ENCODE measurements at regions not wholly inside any gene's neighbourhood (a gene's known extent, or its start where the extent isn't known, plus 50 kb on each side); places are given as distances from the start of the nearest gene placed in this dataset.
"Not testable (repeated sequence)": the region's sequence is repeated elsewhere in the genome, so short reads cannot be mapped to it uniquely, and the experiment has no call there.

DNA sequence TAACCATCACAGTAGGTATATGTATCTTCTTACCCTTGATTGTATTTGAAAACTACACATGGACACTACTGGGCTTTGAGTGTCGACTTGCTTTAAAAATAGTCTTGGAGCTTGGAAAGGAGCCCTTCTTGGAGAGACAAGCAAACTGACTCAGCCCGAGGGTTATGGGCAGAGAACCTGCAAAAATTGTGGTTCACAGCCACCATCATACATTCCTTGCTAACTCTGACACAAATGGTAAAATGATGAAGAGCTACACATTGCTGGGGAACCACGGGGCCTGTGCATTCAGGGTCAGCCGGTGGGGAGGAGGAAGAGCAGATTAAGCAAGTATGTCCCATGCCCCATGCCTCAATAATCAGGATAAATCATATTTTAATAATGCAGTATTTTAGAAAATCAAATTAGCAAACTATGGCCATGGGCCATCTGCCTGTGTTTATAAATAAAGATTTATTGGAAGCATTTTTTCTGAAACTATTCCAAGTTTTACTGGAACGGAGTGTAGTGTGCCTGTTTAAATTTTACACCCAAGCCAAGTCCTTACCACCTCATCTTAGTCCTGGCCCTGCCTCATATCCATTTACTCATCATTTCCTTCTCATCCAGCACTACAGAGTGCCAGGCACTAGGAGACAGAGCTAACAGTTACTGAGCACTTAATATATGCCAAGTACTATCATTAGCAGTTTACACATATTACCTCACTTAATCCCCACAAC is 195.7 kb downstream of the PALM2AKAP2 start:
- DNase-seq (ENCODE audit: low read depth), result no peak

DNA sequence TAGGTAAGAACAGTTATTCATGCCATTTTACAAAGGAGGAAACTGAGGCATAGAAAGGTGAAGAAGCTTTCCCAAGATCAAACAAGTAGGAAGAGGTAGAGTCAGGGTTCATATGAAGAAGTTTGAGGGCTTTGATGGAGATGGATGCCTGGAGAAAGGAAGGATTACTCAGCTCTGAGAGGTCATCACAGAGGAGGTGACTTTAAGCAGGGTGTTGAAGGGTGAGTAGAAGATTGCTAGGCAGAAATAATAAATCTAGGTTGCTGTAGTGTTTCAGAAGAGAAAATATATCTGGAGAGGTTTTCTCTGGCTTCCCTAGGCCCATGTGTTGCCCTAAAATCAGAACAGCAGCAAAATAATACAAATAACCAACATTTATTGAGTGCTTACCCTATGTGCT is 196.3 kb downstream of the PALM2AKAP2 start:
- DNase-seq (ENCODE audit: low read depth), result no peak

DNA sequence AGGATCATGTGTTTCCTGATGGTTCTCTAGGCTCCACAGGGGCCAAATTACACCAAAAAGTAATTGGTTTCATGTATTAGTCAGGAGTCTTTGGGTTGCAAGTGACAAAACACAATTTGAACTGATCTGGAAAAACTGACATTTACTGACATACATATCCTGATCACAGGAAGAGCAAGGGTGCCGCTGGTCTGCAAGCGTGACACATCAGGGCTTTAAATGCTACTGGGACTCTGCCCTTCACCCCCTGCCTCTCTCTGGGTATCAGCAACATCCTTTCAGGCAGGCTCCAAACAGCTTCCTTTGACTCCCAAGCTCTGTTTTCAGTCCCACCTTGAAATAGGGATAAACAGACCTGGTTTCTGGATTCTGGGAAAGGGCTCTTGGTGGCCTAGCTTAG is 197.5 kb downstream of the PALM2AKAP2 start:
- no peak for DNase-seq (ENCODE audit: low read depth)

DNA sequence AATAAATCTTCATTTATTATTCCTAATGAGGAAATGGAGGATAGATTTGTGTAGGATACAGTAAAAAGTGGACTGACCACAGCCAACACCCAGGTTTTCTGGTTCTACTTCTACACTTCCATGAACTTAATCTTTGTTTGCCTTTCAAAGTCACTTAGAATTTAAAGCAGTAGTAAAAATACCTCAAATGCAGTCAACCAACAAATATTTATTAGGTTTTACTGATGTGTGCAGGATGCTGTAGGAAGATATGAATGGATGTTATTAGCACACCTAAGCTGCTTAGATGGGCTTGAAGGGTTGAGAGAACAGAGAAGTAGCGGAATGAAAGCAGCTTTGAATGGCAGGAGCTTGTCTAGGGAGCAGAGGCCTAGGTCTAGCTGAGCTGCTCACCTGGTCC is 201.1 kb downstream of the PALM2AKAP2 start:
- no peak for DNase-seq (ENCODE audit: low read depth)

DNA sequence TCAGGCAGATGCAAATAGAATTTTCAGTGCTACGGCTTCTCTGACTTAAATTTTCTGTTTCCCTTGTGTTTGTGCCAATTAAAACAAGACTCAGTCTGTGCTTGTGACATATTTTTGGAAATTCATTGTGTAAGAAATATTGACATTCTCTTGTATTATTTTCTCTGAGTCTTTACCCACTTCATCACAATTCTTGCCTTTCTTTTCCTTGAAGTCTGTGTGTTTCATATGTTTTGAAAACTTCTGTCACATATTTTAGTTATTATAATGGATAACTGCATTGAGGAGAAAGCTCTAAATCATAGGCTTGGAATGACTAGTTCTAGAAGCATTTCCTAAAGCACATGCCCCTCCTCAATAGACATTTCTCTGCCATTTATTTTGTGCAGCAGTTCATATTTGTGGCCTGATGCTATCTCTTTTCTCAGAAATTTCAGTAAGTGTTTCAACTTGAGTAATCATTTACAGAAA is 206.6 kb downstream of the PALM2AKAP2 start:
- no peak for DNase-seq (ENCODE audit: low read depth)

DNA sequence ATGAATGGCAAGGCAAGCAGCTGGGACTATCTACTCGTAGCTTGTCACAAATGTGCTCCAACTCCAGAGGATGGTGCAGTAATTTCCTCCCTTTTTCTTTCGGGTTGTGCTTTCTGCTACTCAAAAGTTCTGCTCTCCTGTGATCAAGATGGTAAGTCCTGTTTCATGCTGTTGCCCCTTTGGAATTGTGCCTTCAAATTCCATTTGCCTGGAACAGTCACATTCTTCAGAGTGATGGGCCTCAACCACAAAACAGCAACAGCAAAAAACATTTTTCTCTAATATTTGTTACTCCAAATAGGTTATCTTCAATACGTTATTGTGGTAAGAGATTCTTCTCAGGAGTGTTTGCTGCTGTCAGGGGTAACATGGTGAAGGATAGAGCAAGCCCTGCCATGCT is 209.3 kb downstream of the PALM2AKAP2 start:
- DNase-seq (ENCODE audit: low read depth), result no peak

DNA sequence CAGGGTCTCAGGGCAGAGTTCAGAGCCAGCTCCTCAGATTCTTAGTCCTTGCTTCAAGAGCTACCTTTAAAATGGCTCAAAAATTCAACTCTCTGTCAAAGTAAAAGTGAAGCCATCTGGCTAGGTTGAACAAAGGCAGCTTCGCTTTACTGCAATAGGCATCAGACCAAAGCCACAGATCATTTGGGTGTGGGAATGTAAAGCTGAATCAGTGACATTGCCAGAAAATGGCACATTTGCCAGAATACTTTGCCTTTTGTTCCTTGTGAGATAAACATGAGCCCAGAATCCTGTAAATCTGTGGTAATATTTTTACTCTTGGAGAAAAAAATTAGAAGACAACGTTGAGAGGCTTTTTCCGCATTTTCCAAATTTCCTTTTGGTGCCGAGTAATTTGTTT is 210.5 kb downstream of the PALM2AKAP2 start:
- no peak for DNase-seq (ENCODE audit: low read depth)

DNA sequence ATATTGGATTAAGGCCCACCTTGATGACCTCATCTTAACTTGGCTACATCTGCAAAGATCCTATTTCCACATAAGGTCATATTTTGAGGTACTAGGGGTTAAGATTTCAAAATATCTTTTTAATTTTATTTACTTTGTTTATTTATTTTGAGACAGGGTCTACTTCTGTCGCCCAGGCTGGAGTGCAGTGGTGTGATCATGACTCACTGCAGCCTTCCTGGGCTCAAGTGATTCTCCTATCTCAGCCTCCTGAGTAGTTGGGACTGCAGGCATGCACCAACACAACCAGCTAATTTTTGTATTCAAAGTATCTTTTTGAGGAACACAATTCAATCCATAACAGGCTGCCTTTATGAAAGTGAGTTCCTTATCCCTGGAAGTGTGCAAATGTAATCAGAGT is 212.3 kb downstream of the PALM2AKAP2 start:
- no peak for DNase-seq (ENCODE audit: low read depth)

DNA sequence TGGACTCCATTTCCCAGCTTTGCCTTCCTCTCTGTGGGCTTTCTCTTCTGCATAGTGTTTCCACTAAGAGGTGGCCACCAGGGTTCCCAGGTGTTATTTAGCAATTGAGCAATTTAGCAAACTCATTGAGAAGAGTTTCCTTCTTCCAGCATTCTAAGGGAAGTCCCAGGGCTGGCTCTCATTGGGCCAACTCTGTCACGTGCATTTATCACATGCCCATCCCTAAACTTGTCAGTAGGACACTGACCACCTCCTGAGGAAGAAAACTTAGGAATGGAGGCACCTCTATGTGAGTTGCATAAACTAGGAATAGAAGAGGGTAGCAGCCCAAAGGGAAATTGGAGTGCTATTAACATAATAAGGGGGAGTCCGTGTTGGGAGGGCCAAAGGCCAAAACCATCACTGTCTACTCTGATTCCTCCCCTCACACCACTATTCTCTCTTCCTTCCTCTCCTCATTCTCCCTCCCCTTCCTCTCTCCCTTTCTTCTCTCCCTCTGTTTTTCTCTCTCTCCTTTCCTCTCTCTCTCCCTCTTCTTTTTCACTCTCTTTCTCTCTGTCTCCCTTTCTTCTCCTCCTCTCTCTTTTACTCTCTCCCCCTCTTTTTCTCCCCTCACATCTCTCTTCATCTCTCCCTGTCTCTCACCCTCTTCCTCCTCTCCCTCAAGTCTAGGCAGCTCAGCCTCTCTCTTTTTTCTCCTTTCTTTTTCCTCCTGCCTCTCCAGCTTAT is 213.4 kb downstream of the PALM2AKAP2 start:
- no peak for DNase-seq (ENCODE audit: low read depth)

DNA sequence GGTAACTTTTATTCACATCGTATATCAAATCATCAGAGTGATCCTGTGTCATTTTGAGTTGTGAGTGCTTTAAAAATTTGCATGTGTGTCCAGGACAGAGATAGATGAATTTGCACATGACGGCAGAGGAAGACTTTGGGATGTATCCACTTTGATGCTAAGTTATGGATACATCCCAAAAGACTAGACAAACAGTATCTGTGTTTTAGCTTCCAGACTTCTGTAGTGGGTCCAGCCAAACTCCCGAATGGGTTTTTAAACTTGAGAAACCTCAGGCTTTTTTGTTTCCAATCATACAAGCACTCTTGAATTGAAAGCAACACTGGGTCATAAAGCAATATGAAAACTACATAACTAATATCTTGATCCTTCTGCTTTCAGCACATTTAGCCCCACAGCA is 213.8 kb downstream of the C9orf152 start:
- no peak for DNase-seq (ENCODE audit: low read depth)

DNA sequence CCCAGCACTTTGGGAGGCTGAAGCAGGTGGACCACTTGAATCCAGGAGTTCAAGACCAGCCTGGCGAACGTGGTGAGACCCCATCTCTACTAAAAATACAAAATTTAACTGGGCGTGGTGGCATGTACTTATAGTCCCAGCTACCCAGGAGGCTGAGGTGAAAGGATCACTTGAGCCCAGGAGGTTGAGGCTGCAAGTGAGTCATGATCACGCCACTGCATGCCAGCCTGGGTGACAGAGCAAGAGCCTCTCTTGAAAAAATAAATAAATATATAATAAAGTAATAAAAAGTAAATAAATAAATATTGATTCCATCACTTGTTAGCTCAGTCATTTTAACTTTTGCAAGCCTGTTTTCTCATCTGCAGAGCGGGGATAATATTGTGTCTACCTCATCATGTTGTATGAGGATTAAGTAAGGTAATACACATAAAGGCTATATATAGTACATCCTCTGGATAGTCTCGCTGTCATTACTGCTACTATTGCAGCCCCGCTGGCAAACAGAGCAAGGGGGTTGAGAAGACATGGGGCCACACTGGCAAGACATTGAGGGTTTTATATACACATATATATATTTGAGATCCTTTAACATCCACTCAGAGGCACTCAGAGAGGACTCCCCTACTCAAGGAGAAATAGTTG is 210.9 kb downstream of the C9orf152 start:
- DNase-seq (ENCODE audit: low read depth), result no peak

DNA sequence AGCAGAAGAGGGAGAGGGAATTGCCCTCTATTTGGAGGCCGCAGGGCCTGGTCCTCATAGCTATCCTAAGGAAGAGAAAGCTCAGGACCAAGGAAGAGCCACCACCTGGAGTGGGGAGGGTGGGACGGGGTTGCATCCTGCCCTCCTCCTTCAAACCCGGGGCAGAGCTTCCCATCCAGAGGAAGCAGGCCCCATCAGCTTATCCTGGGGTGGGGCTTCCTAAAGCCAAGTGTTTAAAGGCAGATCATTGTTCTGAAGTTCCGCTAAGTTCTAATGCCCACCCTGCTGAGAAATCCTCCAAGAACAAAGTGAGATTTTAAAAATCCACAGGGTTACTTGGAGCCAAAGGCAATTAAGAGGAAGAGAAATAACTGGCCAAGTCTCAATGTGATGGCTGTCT is 210.3 kb downstream of the C9orf152 start:
- no peak for DNase-seq (ENCODE audit: low read depth)

DNA sequence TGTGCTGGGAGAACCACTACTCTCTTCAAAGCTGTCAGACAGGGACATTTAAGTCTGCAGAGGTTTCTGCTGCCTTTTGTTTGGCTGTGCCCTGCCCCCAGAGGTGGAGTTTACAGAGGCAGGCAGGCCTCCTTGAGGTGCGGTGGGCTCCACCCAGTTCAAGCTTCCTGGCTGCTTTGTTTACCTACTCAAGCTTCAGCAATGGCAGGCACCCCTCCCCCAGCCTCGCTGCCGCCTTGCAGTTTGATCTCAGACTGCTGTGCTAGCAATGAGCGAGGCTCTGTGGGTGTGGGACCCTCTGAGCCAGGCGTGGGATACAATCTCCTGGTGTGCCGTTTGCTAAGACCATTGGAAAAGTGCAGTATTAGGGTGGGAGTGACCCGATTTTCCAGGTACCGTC is 202.4 kb downstream of the C9orf152 start:
- DNase-seq (ENCODE audit: low read depth), result not testable (repeated sequence)

DNA sequence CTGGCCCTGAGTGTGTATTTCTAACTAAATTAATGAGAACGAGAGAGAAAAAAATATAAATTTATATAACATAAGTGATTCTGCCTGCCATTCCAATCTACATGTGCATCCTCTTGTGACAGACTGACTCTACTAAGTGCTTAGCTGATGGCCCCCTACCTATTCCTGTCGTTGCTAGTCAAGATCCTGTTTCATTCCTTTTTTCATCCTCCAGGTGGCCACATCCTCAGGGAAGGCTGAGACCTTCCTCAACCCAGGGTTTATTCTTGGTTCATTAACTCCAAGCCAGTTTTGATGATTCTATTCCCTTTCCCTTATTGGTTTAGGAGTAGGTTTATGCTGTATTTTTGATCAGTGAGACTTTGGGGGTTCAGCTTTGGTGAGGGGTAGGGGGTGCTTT is 201.3 kb downstream of the C9orf152 start:
- DNase-seq (ENCODE audit: low read depth), result no peak

DNA sequence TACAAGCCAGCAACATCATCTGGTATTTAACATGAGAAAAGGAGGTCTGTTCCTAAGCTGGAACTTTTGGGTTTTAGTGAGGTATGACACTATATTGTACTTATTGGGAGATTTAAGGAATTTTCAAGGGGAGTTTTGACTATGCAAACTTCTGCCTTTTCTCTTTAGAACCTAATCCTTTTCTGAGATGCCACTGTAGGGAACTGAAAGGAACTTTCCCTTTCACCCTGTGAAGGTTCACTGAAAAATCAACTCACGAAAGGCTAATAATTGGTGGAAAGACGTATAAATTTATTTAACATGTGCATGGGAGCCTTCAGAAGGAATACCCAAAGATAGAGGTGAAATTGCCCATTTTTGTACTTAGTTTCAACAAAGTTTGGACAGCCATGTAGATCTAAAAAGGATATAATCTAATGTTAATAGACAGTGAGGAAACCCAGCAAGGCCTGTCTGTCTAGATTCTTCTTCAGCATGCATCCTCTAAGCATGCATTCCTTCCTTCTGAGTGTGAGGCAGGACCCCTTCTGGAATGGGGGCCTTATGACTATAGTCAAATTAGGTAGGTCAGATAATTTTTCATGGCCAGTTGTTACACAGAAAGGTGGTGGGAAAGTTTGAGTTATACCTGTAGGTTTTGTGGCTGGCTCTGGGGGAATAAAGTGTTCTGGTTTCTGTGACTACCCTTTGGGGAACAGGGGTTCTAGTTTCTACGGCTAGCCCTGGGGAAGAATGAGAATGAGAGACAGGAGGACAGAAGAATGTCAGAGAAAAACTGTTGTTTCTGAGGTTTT is 200.3 kb downstream of the C9orf152 start:
- no peak for DNase-seq (ENCODE audit: low read depth)

DNA sequence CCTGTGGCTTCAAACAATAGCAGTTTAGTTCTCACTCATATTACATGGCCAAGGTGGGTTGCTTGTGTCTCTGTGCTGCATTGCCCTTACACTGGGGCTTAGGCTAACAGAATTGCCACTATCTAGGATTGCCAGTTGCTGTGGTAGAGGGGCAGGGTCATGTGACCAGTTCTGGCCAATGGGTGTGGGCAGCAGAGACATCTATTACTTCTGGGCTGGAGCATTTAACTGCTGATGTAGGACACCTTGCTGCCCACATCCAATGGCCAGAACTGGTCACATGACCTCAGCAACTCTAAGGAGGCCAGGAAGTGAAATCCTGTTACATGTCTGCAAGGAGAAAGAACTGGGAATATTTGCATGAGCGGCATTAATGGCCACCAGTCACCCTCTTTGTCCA is 199.3 kb downstream of the C9orf152 start:
- no peak for DNase-seq (ENCODE audit: low read depth)

DNA sequence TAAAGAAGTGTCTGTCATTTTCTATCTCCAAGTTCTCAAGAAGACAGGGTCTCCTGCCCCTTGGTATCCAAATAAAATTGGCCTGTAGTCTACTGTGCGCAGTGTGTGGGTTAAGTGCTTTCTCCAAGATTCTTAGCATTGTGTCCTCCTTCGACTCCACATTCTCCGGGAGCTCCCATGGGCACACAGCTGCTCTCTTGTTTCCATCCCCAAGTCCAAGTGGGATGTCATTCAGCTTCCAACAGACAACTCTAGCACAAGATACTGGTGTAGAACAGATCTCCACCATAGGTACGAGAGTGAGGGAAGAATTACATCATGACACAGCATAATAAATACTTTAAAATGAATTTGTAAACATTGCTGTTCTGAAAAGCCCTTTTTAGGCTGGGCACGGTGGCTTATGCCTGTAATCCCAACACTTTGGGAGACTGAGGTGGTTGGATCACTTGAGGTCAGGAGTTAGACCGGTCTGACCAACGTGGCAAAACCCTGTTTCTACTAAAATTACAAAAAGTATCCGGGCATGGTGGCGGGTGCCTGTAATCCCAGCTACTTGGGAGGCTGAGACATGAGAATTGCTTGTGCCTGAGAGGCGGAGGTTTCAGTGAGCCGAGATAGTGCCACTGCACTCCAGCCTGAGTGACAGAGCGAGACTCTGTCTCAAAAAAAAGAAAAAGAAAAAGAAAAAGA is 196.2 kb downstream of the C9orf152 start:
- no peak for DNase-seq (ENCODE audit: low read depth)

DNA sequence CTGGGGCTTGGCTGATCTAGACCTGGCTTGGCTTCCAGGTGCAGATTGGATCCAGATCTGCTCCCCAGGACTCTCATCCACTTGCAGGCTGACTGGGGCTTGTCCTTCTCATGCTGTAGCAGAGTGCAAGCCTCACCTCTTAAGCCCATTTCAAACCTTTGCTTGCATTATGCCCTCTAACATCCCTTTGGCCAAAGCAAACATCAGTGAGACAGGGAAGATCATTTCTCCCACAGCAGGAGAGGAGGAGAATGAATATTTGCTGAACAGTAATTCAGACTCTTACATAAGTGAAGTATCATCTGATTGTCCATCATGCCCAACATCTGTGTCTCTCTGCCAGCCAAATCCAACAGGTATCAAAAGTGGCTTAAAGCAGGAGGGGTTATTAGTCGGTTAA is 194.9 kb downstream of the C9orf152 start:
- no peak for DNase-seq (ENCODE audit: low read depth)

DNA sequence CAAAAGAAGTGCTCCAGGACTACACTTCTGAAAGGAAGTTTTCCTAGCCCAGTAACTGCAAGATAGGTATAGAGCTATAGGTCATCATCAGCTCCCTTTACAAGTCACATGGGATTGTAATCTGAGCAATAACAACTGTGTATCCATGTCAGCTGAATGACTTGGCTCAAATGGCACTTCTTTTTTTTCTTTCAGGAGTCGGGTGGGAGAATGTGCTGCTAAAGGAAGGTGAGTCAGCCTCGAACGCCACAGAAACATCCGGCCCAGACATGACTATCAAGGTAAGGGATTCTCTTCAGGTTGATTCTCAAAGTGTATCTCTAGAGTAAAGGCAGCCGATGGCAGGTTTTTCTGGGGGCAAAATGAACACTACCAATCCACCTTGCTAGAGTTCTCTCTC is 192.2 kb downstream of the C9orf152 start:
- DNase-seq (ENCODE audit: low read depth), result no peak

DNA sequence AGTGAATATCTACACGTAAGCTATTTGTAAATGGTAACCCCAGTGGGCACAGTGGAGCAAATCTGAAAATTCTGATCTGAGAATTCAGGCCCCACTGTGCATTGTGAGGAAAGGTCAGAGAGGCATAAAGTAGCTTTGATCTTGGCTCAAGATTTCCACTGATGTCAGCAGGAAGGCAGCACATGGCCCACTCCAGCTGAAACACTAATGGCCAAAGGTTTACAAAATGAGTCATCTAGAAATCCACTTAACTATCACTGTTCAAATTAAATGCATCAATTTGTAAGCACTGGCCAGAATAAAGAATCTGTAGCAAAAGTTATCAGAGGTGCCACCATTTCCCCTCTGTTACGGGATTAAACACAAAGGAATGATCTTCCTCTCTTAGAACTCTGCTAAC is 191.6 kb downstream of the C9orf152 start:
- no peak for DNase-seq (ENCODE audit: low read depth)

DNA sequence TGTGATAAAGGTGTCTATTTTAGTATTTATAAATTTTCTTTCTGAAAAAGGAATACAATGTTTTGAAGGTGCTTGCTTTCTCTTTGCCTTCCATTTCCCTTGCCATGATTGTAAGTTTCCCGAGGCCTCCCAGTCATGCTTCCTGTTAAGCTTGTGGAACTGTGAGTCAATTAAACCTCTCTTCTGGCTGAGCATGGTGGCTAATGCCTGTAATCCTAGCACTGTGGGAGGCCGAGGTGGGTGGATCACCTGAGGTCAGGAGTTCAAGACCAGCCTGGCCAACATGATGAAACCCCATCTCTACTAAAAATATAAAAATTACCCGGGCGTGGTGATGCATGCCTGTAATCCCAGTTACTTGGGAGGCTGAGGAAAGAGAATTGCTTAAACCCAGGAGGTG is 187.7 kb downstream of the C9orf152 start:
- DNase-seq (ENCODE audit: low read depth), result not testable (repeated sequence)

DNA sequence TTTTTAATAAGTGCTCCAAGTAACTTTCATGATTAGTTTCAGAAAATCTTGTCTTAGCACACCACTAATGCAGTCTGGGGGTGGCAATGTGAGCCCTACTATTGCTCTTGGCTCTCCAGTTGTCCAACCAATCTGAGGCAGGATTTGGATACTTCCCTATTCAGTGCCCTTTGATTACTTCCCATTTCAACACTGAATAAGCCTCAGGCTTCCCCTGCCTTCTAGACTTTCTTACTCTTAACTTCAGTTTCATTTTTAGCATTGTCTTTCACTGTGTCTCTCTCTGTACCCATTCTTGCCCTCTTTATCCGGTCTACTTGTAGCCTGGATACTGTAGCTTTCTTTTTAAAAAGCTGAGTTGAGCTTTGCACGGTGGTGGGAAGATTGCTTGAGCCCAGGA is 186.1 kb downstream of the C9orf152 start:
- DNase-seq (ENCODE audit: low read depth), result no peak
